Subcutaneous abdominal adipose tissue (tissue), 5 donors: ENCODE measurements at regions not wholly inside any gene's neighbourhood (a gene's known extent, or its start where the extent isn't known, plus 50 kb on each side); places are given as distances from the start of the nearest gene placed in this dataset.

Source experiments
- H3K27ac ChIP-seq: one replicate; pipeline ENCODE4 v1.7.0; 2013; ENCODE audit warnings: low read depth, mild to moderate bottlenecking, inconsistent platforms, low read length, moderate library complexity
- H3K27me3 ChIP-seq, 5 donors: one replicate each; pipeline ENCODE4 v1.7.0; 2013; ENCODE audit warnings: low read length in 5 of 5, inconsistent platforms in 1 of 5; ENCODE audit not compliant: control insufficient read depth in 5 of 5, insufficient read depth in 4 of 5
- H3K36me3 ChIP-seq, 5 donors: one replicate each; pipeline ENCODE4 v1.7.0; 2013; ENCODE audit warnings: low read length in 5 of 5; ENCODE audit not compliant: control insufficient read depth in 5 of 5, insufficient read depth in 5 of 5
- H3K4me1 ChIP-seq, 5 donors: one replicate each; pipeline ENCODE4 v1.7.0; 2013; ENCODE audit warnings: low read length in 5 of 5, mild to moderate bottlenecking in 3 of 5, moderate library complexity in 1 of 5; ENCODE audit not compliant: control insufficient read depth in 5 of 5, insufficient read depth in 5 of 5
- H3K4me3 ChIP-seq, 5 donors: one replicate each; pipeline ENCODE4 v1.7.0; 2013; ENCODE audit warnings: low read length in 5 of 5, low read depth in 1 of 5
- H3K9ac ChIP-seq, 5 donors: one replicate each; pipeline ENCODE4 v1.7.0; 2013; ENCODE audit warnings: low read length in 5 of 5, mild to moderate bottlenecking in 4 of 5, moderate library complexity in 3 of 5
- H3K9me3 ChIP-seq, 5 donors: one replicate each; pipeline ENCODE4 v1.7.0; 2013; ENCODE audit warnings: low read length in 5 of 5; ENCODE audit not compliant: control insufficient read depth in 5 of 5
- donor health status: healthy.
- donor health status: healthy.
- donor health status: healthy.
- donor health status: healthy.
- donor health status: healthy.

DNA sequence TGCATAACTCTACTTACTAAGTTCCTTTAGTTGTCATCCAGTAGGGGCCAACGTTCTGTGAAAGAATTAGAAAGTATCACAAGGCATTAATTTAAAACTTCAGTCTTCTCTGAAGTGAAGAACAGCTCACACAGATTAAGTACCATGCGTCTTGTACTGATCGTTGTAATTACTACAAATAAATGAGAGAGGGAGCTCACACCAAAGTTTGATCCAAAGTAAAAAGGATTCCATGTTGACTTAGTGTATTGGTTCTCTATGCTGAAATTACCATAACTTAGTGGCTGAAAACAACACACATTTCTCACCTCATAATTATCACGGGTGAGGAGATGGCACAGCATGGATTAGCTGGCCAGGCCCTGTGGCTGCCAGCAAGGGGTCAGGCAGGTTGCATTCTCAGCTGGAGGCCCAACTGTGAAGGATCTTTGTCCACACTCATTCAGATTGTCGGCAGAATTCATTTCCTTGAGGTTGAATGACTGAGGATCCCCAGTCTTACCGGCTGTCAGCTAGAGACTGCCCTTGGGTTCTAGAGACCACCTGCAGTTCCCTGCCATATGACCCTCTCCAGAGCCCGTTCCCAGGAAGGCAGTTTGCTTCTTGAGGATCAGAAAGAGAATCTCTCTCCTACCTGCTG lies 169.1 kb downstream of the YTHDC2 start:
- no peak overlapping the region for H3K27ac ChIP-seq
- no peaks in the 10 kb centered on the region for H3K9me3 ChIP-seq
- no peak overlapping the region for H3K9ac ChIP-seq
- H3K36me3 ChIP-seq, result no peaks in the 10 kb centered on the region
- H3K4me3 ChIP-seq, result no peak overlapping the region
- no peaks in the 10 kb centered on the region for H3K27me3 ChIP-seq
- H3K4me1 ChIP-seq, result no peaks in the 10 kb centered on the region

DNA sequence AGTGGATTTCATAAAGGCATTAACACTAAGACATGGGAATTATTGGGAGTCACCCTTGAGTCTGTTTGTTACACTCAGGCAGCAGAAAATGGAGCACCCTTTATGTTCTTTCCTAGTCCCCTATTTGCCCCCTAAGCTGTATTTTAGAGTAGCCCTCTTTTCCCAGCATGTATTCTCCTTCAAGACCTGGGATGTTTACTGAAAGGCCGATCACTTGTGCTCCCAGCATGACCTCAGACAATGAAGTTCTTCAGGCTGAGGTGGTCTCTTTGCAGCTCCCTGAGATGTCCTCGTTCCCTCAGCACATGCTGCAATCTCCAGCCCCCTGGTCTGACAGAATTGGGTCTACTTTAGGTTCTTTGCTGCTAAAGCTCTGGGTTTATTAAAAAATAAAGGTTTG lies 169.7 kb downstream of the YTHDC2 start:
- Histone ChIP-seq H3K27me3 (no peaks in the 10 kb centered on the region), H3K27ac (no peak overlapping the region), H3K9me3 (no peaks in the 10 kb centered on the region), H3K9ac (no peak overlapping the region), H3K36me3 (no peaks in the 10 kb centered on the region), H3K4me3 (no peak overlapping the region), H3K4me1 (no peaks in the 10 kb centered on the region)

DNA sequence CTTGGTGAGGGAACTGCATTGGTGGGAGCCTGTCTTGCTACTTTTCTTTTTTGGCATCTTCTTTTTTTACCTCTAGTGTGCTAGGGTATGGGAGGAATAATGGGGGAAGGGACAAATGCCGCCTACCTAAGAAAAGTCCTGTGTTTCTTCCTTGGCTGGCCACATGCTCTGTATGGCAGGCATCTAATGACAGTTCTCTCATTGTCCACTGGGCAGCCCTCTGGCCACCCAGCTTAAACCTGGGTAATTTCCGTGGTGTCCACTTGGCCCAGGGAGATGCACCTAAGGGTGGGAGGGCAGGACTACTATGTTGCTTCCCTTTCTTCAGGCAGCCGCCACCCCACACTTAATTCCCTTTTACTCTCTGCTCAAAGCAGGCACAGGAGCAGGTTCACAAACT lies 173.1 kb downstream of the YTHDC2 start:
- Histone ChIP-seq H3K27me3 (no peaks in the 10 kb centered on the region), H3K9me3 (no peaks in the 10 kb centered on the region), H3K36me3 (no peaks in the 10 kb centered on the region), H3K4me1 (no peaks in the 10 kb centered on the region), H3K4me3 (no peak overlapping the region), H3K27ac (no peak overlapping the region), H3K9ac (no peak overlapping the region)

DNA sequence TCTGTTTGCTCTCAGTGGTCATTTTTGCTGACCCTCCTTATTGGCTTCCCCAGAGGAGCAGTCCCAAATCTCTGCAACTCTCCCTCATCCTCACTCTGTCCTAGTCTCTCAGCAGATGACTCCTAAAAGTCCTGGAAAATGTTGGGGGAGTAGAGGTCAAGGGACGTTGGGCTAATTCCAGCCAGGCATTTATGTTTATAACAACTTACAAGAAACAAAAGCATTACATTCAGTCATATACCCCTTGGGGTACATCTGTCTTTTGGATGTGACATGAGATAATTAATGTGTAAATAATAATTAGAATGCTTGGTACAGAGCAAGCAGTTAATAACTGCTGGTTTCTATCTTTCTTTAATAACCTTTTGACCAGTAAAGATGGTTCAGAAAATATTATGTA lies 176.2 kb downstream of the YTHDC2 start:
- Histone ChIP-seq H3K36me3 (no peaks in the 10 kb centered on the region), H3K4me3 (no peak overlapping the region), H3K9me3 (no peaks in the 10 kb centered on the region), H3K4me1 (peaks cover 0 to 24% (median 13%) of the 10 kb centered on the region in 5 donors), H3K27ac (no peak overlapping the region), H3K27me3 (peaks cover 0 to 4% (median 0%) of the 10 kb centered on the region in 5 donors), H3K9ac (no peak overlapping the region)

DNA sequence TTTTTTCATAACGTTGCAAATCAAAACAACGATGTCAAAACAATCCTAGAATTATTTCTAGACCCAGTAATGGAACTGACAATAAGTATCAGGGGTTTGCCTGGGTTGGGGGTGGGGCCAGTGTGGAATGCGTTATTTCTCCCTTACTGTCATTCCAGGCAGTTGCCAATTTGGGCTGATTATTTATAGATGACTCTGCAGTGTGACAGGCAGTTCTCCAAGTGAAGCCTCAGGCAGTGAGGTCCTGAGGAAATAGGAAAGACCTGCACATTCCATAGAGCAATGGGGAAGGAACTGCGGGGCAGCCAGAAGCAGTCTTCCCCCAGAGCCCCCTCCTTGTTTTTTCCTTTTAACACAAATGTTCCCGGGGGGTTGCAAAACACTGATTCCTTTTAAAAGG lies 179.0 kb downstream of the YTHDC2 start:
- Histone ChIP-seq H3K36me3 (no peaks in the 10 kb centered on the region), H3K9me3 (no peaks in the 10 kb centered on the region), H3K4me3 (no peak overlapping the region), H3K9ac (no peak overlapping the region), H3K27me3 (peaks cover 0 to 4% (median 0%) of the 10 kb centered on the region in 5 donors), H3K4me1 (peaks cover 0 to 24% (median 13%) of the 10 kb centered on the region in 5 donors), H3K27ac (no peak overlapping the region)

DNA sequence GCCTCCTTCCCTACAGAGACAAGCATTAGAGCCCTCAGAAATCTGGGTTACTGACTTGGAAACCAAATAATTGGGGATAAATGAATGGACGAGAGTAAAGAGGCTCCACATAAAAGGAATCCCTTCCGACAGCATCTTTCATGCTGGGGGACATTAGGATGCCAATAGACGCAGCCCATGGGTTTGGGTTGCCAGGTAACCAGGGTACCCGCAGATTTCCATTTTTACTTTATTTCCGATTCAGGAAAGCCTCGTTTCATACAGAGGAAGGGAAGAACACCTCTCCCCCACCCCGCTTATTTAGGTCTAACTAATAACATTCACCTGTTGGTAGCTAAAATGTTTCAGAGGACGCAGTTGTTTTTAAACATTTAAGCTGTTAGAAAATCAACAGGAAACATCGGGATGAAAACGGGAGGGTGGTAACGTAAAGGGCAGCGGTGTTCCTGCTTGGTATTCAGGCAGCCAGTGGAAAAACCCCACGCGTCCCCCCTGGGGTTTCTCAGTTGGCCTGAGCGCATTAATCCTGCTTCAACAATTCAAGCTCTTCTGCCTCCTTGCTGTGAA lies 179.5 kb downstream of the YTHDC2 start:
- H3K27ac ChIP-seq, result no peak overlapping the region
- H3K9me3 ChIP-seq, result no peaks in the 10 kb centered on the region
- no peak overlapping the region for H3K9ac ChIP-seq
- H3K27me3 ChIP-seq, result peaks cover 0 to 4% (median 0%) of the 10 kb centered on the region in 5 donors
- peak overlapping the region in 1 of 5 donors; percentile 14 for H3K4me3 ChIP-seq
- H3K4me1 ChIP-seq, result peaks cover 0 to 24% (median 13%) of the 10 kb centered on the region in 5 donors
- H3K36me3 ChIP-seq, result no peaks in the 10 kb centered on the region

DNA sequence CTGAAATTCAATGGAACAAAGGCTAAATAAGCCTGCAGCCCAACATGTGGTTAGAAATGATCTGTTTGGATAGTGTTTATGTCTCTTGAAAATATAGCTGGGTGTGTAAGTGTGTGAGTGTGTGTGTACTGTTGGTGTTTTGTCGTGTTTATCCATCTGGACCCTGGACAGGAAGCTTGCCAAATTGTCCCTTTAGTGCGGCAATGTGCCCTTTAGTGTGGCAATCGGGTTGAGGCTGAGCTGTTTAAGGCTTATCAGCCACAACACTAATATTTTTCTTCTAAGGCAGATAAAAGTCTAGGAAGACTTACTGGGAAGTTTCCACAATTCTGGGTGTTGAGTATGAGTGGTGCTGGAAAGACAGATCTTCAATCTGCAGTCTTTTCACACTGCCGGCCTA lies 180.2 kb downstream of the YTHDC2 start:
- Histone ChIP-seq H3K36me3 (no peaks in the 10 kb centered on the region), H3K9me3 (no peaks in the 10 kb centered on the region), H3K4me1 (peaks cover 0 to 24% (median 13%) of the 10 kb centered on the region in 5 donors), H3K4me3 (no peak overlapping the region), H3K27me3 (peaks cover 0 to 4% (median 0%) of the 10 kb centered on the region in 5 donors), H3K27ac (no peak overlapping the region), H3K9ac (no peak overlapping the region)

DNA sequence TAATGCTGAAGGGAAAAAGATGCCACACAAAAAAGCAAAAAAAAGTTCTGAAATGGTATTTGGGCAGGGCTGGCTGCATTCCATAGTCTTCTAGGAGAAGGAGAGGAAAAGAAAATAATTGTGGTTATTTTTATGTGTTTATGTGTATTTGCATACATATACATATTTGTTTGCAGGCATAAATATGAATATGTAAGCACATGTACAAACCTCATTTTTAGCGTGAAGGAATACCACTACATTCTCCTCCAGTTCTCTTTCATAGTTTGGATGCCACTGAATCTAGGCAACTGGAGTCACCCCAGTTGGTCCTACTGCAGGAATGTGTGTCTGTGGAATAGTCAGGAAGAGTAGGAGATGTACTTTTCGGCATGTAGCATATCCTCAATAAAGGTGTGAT lies 181.1 kb downstream of the YTHDC2 start:
- no peaks in the 10 kb centered on the region for H3K9me3 ChIP-seq
- peaks cover 0 to 4% (median 0%) of the 10 kb centered on the region in 5 donors for H3K27me3 ChIP-seq
- no peaks in the 10 kb centered on the region for H3K36me3 ChIP-seq
- H3K4me3 ChIP-seq, result no peak overlapping the region
- H3K4me1 ChIP-seq, result peaks cover 0 to 24% (median 13%) of the 10 kb centered on the region in 5 donors
- no peak overlapping the region for H3K9ac ChIP-seq
- H3K27ac ChIP-seq, result no peak overlapping the region

DNA sequence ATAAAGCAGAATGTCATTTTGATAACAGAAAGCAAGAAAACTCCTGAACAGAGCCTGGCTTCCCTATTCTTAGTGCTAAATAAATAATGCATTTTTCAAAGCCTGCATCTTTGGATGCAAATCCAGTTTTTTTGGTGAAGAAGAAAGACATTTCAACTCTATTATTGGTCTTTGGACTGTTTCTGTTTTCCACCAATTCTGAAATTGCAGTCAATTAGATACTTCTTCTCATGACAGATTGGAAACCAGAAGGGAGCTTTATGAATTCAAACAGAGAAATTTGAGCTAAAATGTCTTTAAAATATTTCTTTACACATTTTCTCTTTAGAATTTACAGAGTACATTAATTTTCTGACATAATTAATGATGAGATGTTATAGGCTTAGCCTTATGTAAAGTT lies 189.8 kb downstream of the YTHDC2 start:
- Histone ChIP-seq H3K9me3 (peaks cover 0 to 16% (median 12%) of the 10 kb centered on the region in 5 donors), H3K4me3 (no peak overlapping the region), H3K27me3 (no peaks in the 10 kb centered on the region), H3K9ac (no peak overlapping the region), H3K27ac (no peak overlapping the region), H3K4me1 (no peaks in the 10 kb centered on the region), H3K36me3 (no peaks in the 10 kb centered on the region)

DNA sequence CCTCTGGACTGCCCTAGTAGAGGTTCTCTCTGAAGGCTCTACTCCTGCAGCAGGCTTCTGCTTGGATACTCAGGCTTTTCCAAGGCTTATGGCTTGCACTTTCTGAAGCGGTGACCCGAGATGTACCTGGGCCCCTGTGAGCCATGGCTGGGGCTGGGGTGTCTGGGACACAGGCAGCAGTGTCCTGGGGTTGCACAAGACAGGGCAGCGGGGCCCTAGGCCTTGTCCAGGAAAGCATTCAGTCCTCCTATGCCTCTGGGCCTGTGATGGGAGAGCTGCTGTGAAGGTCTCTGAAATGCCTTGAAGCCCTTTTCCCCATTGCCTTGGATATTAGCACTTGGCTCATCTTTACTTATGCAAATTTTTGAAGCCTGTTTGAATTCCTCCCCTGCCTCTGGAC lies 192.2 kb downstream of the YTHDC2 start:
- no peak overlapping the region for H3K9ac ChIP-seq
- peaks cover 0 to 16% (median 12%) of the 10 kb centered on the region in 5 donors for H3K9me3 ChIP-seq
- H3K4me1 ChIP-seq, result no peaks in the 10 kb centered on the region
- H3K4me3 ChIP-seq, result no peak overlapping the region
- H3K27me3 ChIP-seq, result no peaks in the 10 kb centered on the region
- no peak overlapping the region for H3K27ac ChIP-seq
- no peaks in the 10 kb centered on the region for H3K36me3 ChIP-seq
